ENCODE measurements at regions not wholly inside any gene's neighbourhood (a gene's known extent, or its start where the extent isn't known, plus 50 kb on each side); places are given as distances from the start of the nearest gene placed in this dataset.

- TF ChIP-seq CTCF (IDR thresholded peaks at IDR 0.05) = no peak
- TF ChIP-seq ZFX (IDR thresholded peaks at IDR 0.05; ENCODE audit: borderline replicate concordance) = no peak
These were observed 72.8 kb upstream of the HNRNPU start for GRCh38 chr1:244937099-244937498.
